CD14-positive monocyte (primary cell): ENCODE measurements at regions not wholly inside any gene's neighbourhood (a gene's known extent, or its start where the extent isn't known, plus 50 kb on each side); places are given as distances from the start of the nearest gene placed in this dataset.

Experiments used
- DNase-seq, 3 donors: peaks; one replicate each; pipeline ENCODE4 v3.0.0-alpha.2; 2011 to 2022
- H2AFZ ChIP-seq: 2 replicates; pipeline ENCODE4 v1.6.0; 2012; ENCODE audit warnings: mild to moderate bottlenecking, low read depth, low read length, inconsistent platforms; ENCODE audit not compliant: insufficient read depth, poor library complexity, severe bottlenecking
- H3K27ac ChIP-seq, 2 donors: 1 replicate in 1 of 2; 2 replicates in 1 of 2; pipeline ENCODE4 v1.5.1; 2012 to 2013; ENCODE audit warnings: low read length in 2 of 2, control low read depth in 1 of 2, inconsistent platforms in 1 of 2, low read depth in 1 of 2, mild to moderate bottlenecking in 1 of 2
- H3K27me3 ChIP-seq, 2 donors: one replicate each; pipeline versions ENCODE4 v1.6.0 to v1.6.1; 2011 to 2013; ENCODE audit warnings: low read length in 2 of 2; ENCODE audit not compliant: control insufficient read depth in 2 of 2, insufficient read depth in 2 of 2
- H3K36me3 ChIP-seq, 2 donors: replicated peaks in 1 of 2; 1 replicate in 1 of 2; 2 replicates in 1 of 2; pipeline versions ENCODE4 v1.5.1 to v1.6.1; 2012 to 2013; ENCODE audit warnings: low read length in 2 of 2, control low read depth in 1 of 2, inconsistent platforms in 1 of 2, mild to moderate bottlenecking in 1 of 2; ENCODE audit not compliant: insufficient read depth in 2 of 2, control insufficient read depth in 1 of 2
- H3K4me1 ChIP-seq, 2 donors: 1 replicate in 1 of 2; 2 replicates in 1 of 2; pipeline versions ENCODE4 v1.5.1 to v1.6.1; 2012 to 2013; ENCODE audit warnings: low read length in 2 of 2, control low read depth in 1 of 2, inconsistent platforms in 1 of 2, mild to moderate bottlenecking in 1 of 2, moderate library complexity in 1 of 2; ENCODE audit not compliant: insufficient read depth in 2 of 2, control insufficient read depth in 1 of 2
- H3K4me2 ChIP-seq: replicated peaks from 2 replicates; pipeline ENCODE3; 2012; ENCODE audit warnings: low read length, moderate library complexity, mild to moderate bottlenecking; ENCODE audit not compliant: poor library complexity, severe bottlenecking; ENCODE audit errors: extremely low read depth
- H3K4me3 ChIP-seq, 3 experiments: fragments of 200-600 bp in 1 of 3; sonication (generic) in 1 of 3; replicated peaks in 1 of 3; 1 replicate in 2 of 3; 2 replicates in 1 of 3; pipeline ENCODE4 v1.5.1; 2011 to 2013; ENCODE audit warnings: low read length in 3 of 3, mild to moderate bottlenecking in 3 of 3, control low read depth in 2 of 3, low read depth in 2 of 3, inconsistent platforms in 1 of 3, moderate library complexity in 1 of 3
- H3K79me2 ChIP-seq: 2 replicates; pipeline ENCODE4 v1.6.0; 2012; ENCODE audit warnings: mild to moderate bottlenecking, control low read depth, inconsistent platforms, low read length, moderate library complexity; ENCODE audit not compliant: insufficient read depth
- H3K9ac ChIP-seq: 2 replicates; pipeline ENCODE4 v1.6.0; 2017; ENCODE audit warnings: low read length, mild to moderate bottlenecking; ENCODE audit not compliant: insufficient read depth, poor library complexity, severe bottlenecking
- H3K9me3 ChIP-seq, 2 donors: replicated peaks in 1 of 2; 1 replicate in 1 of 2; 2 replicates in 1 of 2; pipeline versions ENCODE4 v1.5.1 to v1.6.1; 2012 to 2013; ENCODE audit warnings: low read length in 2 of 2, control low read depth in 1 of 2; ENCODE audit not compliant: control insufficient read depth in 1 of 2, insufficient read depth in 1 of 2
- H4K20me1 ChIP-seq: 2 replicates; pipeline ENCODE4 v1.6.0; 2012; ENCODE audit warnings: mild to moderate bottlenecking, low read length, control low read depth, moderate library complexity; ENCODE audit not compliant: insufficient read depth
- H3K27ac Mint-ChIP-seq, 7 donors: one replicate each; pipeline ENCODE4 v1.8.0; 2020; ENCODE audit warnings: mild to moderate bottlenecking in 7 of 7, mixed read lengths in 7 of 7, moderate library complexity in 6 of 7, inconsistent platforms in 2 of 7
- H3K27me3 Mint-ChIP-seq, 3 donors: one replicate each; pipeline ENCODE4 v1.8.0; 2021 to 2022; ENCODE audit warnings: low read depth in 3 of 3, mild to moderate bottlenecking in 3 of 3, mixed read lengths in 3 of 3, moderate library complexity in 3 of 3, inconsistent platforms in 1 of 3
- H3K36me3 Mint-ChIP-seq, 2 donors: one replicate each; pipeline ENCODE4 v1.8.0; 2020; ENCODE audit warnings: mixed read lengths in 2 of 2, inconsistent platforms in 1 of 2, mild to moderate bottlenecking in 1 of 2
- H3K4me1 Mint-ChIP-seq: one replicate; pipeline ENCODE4 v1.8.0; 2020; ENCODE audit warnings: mild to moderate bottlenecking, mixed read lengths
- H3K4me3 Mint-ChIP-seq, 2 donors: one replicate each; pipeline ENCODE4 v1.8.0; 2020; ENCODE audit warnings: mild to moderate bottlenecking in 2 of 2, mixed read lengths in 2 of 2, moderate library complexity in 1 of 2
- H3K9me3 Mint-ChIP-seq, 7 donors: one replicate each; pipeline ENCODE4 v1.8.0; 2020 to 2022; ENCODE audit warnings: mixed read lengths in 7 of 7, mild to moderate bottlenecking in 6 of 7, moderate library complexity in 6 of 7, inconsistent platforms in 2 of 7
- CTCF ChIP-seq: fragments of 200-600 bp; IDR thresholded peaks from one replicate; pipeline ENCODE4 v1.8.0; 2022; ENCODE audit warnings: antibody characterized with exemption, mild to moderate bottlenecking
- WGBS: methylation state at CpG from one replicate; pipeline ENCODE4 v1.1.5; 2013; ENCODE audit warnings: missing lambda C conversion rate; ENCODE audit not compliant: insufficient coverage; 5-methylcytosine and 5-hydroxymethylcytosine counted together
- intact Hi-C, 2 donors: fragments of 100-400 bp; cut with micrococcal nuclease; formaldehyde crosslinking; loops; one replicate each; pipeline versions ENCODE4 v1.15.0 to v1.15.1; 2023

GRCh38 chr13:88623150-88623549, 952.0 kb downstream of the SLITRK5 start:
- no peak overlapping the region for H2AFZ ChIP-seq
- peaks cover 0 to 6% of the 10 kb centered on the region in 2 donors for H3K9me3 ChIP-seq
- Mint-ChIP-seq H3K4me3 (no peak overlapping the region), H3K27me3 (peaks cover 0 to 1% (median 0%) of the 10 kb centered on the region in 3 donors), H3K4me1 (no peaks in the 10 kb centered on the region), H3K27ac (no peak overlapping the region), H3K9me3 (peaks cover 0 to 16% (median 5%) of the 10 kb centered on the region in 7 donors), H3K36me3 (no peaks in the 10 kb centered on the region)
- DNase-seq: no peak
- H3K36me3 ChIP-seq: no peaks in the 10 kb centered on the region
- TF ChIP-seq CTCF: no peak
- no peak overlapping the region for H3K9ac ChIP-seq
- WGBS: no CpG with 5 or more reads among the region's 2 CpGs
- no peaks in the 10 kb centered on the region for H3K4me1 ChIP-seq
- no peak overlapping the region for H3K4me2 ChIP-seq
- intact Hi-C loops: no loop called here
- H3K27me3 ChIP-seq: no peaks in the 10 kb centered on the region
- H4K20me1 ChIP-seq: no peaks in the 10 kb centered on the region
- H3K27ac ChIP-seq: no peak overlapping the region
- H3K79me2 ChIP-seq: no peaks in the 10 kb centered on the region
- H3K4me3 ChIP-seq: no peak overlapping the region

GRCh38 chr13:88627071-88627470, 955.9 kb downstream of the SLITRK5 start:
- Histone ChIP-seq H3K4me2 (no peak overlapping the region), H4K20me1 (no peaks in the 10 kb centered on the region), H3K9ac (no peak overlapping the region), H3K4me1 (no peaks in the 10 kb centered on the region), H3K27me3 (no peaks in the 10 kb centered on the region), H3K9me3 (peaks cover 0 to 6% of the 10 kb centered on the region in 2 donors), H3K36me3 (no peaks in the 10 kb centered on the region), H3K4me3 (no peak overlapping the region), H3K79me2 (no peaks in the 10 kb centered on the region), H3K27ac (no peak overlapping the region), H2AFZ (no peak overlapping the region)
- TF ChIP-seq CTCF: no peak
- no peak overlapping the region for H3K27ac Mint-ChIP-seq
- intact Hi-C loops: no loop called here
- WGBS: no CpG with 5 or more reads among the region's 3 CpGs
- peaks cover 0 to 15% (median 4%) of the 10 kb centered on the region in 7 donors for H3K9me3 Mint-ChIP-seq
- H3K27me3 Mint-ChIP-seq: peaks cover 0 to 1% (median 0%) of the 10 kb centered on the region in 3 donors
- no peaks in the 10 kb centered on the region for H3K36me3 Mint-ChIP-seq
- no peak for DNase-seq
- no peak overlapping the region for H3K4me3 Mint-ChIP-seq
- no peaks in the 10 kb centered on the region for H3K4me1 Mint-ChIP-seq
